ENCODE measurements at regions not wholly inside any gene's neighbourhood (a gene's known extent, or its start where the extent isn't known, plus 50 kb on each side); places are given as distances from the start of the nearest gene placed in this dataset.

DNA sequence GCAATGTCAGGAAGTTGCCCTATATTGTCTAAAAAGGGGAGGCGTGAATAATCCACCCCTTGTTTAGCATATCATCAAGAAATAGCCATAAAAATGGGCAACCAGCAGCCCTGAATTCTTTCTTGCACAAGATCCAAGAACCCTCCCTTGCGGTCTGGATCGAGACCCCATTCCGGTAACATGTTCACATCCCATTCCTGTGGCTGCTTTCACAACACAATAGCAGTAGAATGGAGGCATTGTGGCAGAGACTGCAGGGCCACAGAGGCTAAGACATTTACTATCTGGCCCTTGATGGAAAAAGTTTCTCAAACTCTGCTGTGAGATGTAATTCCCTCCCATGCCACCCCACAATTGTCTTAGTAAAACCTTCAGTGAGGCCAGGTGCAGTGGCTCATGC is 73.2 kb downstream of the RMI2 start:
- TF ChIP-seq, protein P1, sequence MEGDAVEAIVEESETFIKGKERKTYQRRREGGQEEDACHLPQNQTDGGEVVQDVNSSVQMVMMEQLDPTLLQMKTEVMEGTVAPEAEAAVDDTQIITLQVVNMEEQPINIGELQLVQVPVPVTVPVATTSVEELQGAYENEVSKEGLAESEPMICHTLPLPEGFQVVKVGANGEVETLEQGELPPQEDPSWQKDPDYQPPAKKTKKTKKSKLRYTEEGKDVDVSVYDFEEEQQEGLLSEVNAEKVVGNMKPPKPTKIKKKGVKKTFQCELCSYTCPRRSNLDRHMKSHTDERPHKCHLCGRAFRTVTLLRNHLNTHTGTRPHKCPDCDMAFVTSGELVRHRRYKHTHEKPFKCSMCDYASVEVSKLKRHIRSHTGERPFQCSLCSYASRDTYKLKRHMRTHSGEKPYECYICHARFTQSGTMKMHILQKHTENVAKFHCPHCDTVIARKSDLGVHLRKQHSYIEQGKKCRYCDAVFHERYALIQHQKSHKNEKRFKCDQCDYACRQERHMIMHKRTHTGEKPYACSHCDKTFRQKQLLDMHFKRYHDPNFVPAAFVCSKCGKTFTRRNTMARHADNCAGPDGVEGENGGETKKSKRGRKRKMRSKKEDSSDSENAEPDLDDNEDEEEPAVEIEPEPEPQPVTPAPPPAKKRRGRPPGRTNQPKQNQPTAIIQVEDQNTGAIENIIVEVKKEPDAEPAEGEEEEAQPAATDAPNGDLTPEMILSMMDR (IDR thresholded peaks at IDR 0.05) = no peak
- TF ChIP-seq POLR2A (IDR thresholded peaks at IDR 0.05) = no peak

Data from breast epithelium (tissue), 3 donors.